Superior temporal gyrus (tissue), 1 donor: ENCODE measurements at regions not wholly inside any gene's neighbourhood (a gene's known extent, or its start where the extent isn't known, plus 50 kb on each side); places are given as distances from the start of the nearest gene placed in this dataset.
A peak's percentile ranks its signal among the peaks of the same experiment; 100 is the strongest.

Experiments
- DNase-seq: peaks from one replicate; pipeline ENCODE4 v3.0.0-alpha.2; 2016; ENCODE audit errors: extremely low spot score

- no peak for DNase-seq
Measured at GRCh38 chr13:79829880-79830279, 348.9 kb downstream of the NDFIP2 start.

- DNase-seq, result no peak
Measured at GRCh38 chr13:79825959-79826358, 345.0 kb downstream of the NDFIP2 start.

- no peak for DNase-seq
Measured at GRCh38 chr13:79815041-79815440, 334.1 kb downstream of the NDFIP2 start.

GRCh38 chr13:79812070-79812850 is 331.3 kb downstream of the NDFIP2 start:
- no peak for DNase-seq

- DNase-seq, result no peak
Measured at GRCh38 chr13:79811170-79811569, 330.2 kb downstream of the NDFIP2 start.

- DNase-seq, result no peak
Measured at GRCh38 chr13:79810669-79811068, 329.7 kb downstream of the NDFIP2 start.

- no peak for DNase-seq
Measured at GRCh38 chr13:79810018-79810417, 329.1 kb downstream of the NDFIP2 start.

GRCh38 chr13:79808475-79808874 is 327.5 kb downstream of the NDFIP2 start:
- DNase-seq, result no peak

- DNase-seq, result no peak
Measured at GRCh38 chr13:79807554-79807953, 326.6 kb downstream of the NDFIP2 start.

GRCh38 chr13:79806821-79807220 is 325.9 kb downstream of the NDFIP2 start:
- no peak for DNase-seq

- DNase-seq, result no peak
Measured at GRCh38 chr13:79805317-79805716, 324.4 kb downstream of the NDFIP2 start.

GRCh38 chr13:79803989-79804388 is 323.0 kb downstream of the NDFIP2 start:
- DNase-seq, result no peak

- no peak for DNase-seq
Measured at GRCh38 chr13:79803296-79803695, 322.3 kb downstream of the NDFIP2 start.

GRCh38 chr13:79802389-79803085 is 321.6 kb downstream of the NDFIP2 start:
- no peak for DNase-seq

- peak; percentile 7 for DNase-seq
Measured at GRCh38 chr13:79799059-79799867, 318.3 kb downstream of the NDFIP2 start.

- no peak for DNase-seq
Measured at GRCh38 chr13:79796136-79796535, 315.2 kb downstream of the NDFIP2 start.

GRCh38 chr13:79794931-79795330 is 314.0 kb downstream of the NDFIP2 start:
- no peak for DNase-seq

- no peak for DNase-seq
Measured at GRCh38 chr13:79792716-79793115, 311.8 kb downstream of the NDFIP2 start.

- no peak for DNase-seq
Measured at GRCh38 chr13:79791471-79792042, 310.6 kb downstream of the NDFIP2 start.

GRCh38 chr13:79786176-79786575 is 305.2 kb downstream of the NDFIP2 start:
- DNase-seq, result no peak

- peak; percentile 35 for DNase-seq
Measured at GRCh38 chr13:79782541-79783205, 301.7 kb downstream of the NDFIP2 start.
